ENCODE measurements at regions not wholly inside any gene's neighbourhood (a gene's known extent, or its start where the extent isn't known, plus 50 kb on each side); places are given as distances from the start of the nearest gene placed in this dataset.
"Not testable (repeated sequence)": the region's sequence is repeated elsewhere in the genome, so short reads cannot be mapped to it uniquely, and the experiment has no call there.

- no peaks in the 10 kb centered on the region for H3K27me3 ChIP-seq
- TF ChIP-seq CTCF (IDR thresholded peaks at IDR 0.05), result no peak
- H3K4me1 ChIP-seq, result peaks cover 0 to 21% of the 10 kb centered on the region in 2 donors
- H3K9me3 ChIP-seq, result no peaks in the 10 kb centered on the region
- no peak overlapping the region for H3K27ac ChIP-seq
- DNase-seq (ENCODE audit: low spot score in 2 of 2), result peak in 1 of 2 donors; percentile 2
- no peaks in the 10 kb centered on the region for H3K36me3 ChIP-seq
- intact Hi-C loops (cut with DNase I), result no loop called here
- H3K4me3 ChIP-seq, result no peak overlapping the region
Observed at GRCh38 chr15:92825985-92826384, 74.1 kb upstream of the CHD2 start.

GRCh38 chr15:92827991-92828390 lies 72.1 kb upstream of the CHD2 start:
- H3K4me1 ChIP-seq, result peaks cover 0 to 34% of the 10 kb centered on the region in 2 donors
- H3K4me3 ChIP-seq; H3K27ac ChIP-seq; intact Hi-C loops (cut with DNase I); H3K36me3 ChIP-seq; H3K9me3 ChIP-seq; H3K27me3 ChIP-seq; DNase-seq (ENCODE audit: low spot score in 2 of 2): not testable (repeated sequence)

GRCh38 chr15:92829875-92830274 lies 70.2 kb upstream of the CHD2 start:
- Histone ChIP-seq H3K4me1 (peaks cover 10 to 51% of the 10 kb centered on the region in 2 donors), H3K36me3 (no peaks in the 10 kb centered on the region), H3K27me3 (no peaks in the 10 kb centered on the region), H3K27ac (peak overlapping the region; percentile 93 to 94), H3K9me3 (no peaks in the 10 kb centered on the region), H3K4me3 (no peak overlapping the region)
- TF ChIP-seq CTCF (IDR thresholded peaks at IDR 0.05), result no peak
- no peak for DNase-seq (ENCODE audit: low spot score in 2 of 2)
- intact Hi-C loops (cut with DNase I), result no loop called here

- H3K4me1 ChIP-seq, result peaks cover 10 to 56% of the 10 kb centered on the region in 2 donors
- intact Hi-C loops (cut with DNase I), result loop anchor here (1.0 kb wide), 2 partner anchors 21 to 51 kb away; no protein-coding TSS in a partner anchor
- no peak for DNase-seq (ENCODE audit: low spot score in 2 of 2)
- TF ChIP-seq CTCF (IDR thresholded peaks at IDR 0.05), result no peak
- H3K27ac ChIP-seq, result peak overlapping the region; percentile 93 to 94
- no peaks in the 10 kb centered on the region for H3K36me3 ChIP-seq
- no peaks in the 10 kb centered on the region for H3K9me3 ChIP-seq
- H3K4me3 ChIP-seq, result peak overlapping the region; percentile 44 to 60
- no peaks in the 10 kb centered on the region for H3K27me3 ChIP-seq
Observed at GRCh38 chr15:92831336-92831654, 68.8 kb upstream of the CHD2 start.

GRCh38 chr15:92831655-92832328 lies 68.3 kb upstream of the CHD2 start:
- DNase-seq (ENCODE audit: low spot score in 2 of 2), result peak; percentile 87 to 97
- H3K27ac ChIP-seq, result peak overlapping the region; percentile 93 to 94
- no peaks in the 10 kb centered on the region for H3K27me3 ChIP-seq
- intact Hi-C loops (cut with DNase I), result loop anchor here (1.0 to 2.0 kb wide), 5 partner anchors 11 to 87 kb away; no protein-coding TSS in a partner anchor
- peak overlapping the region; percentile 44 to 60 for H3K4me3 ChIP-seq
- no peak for TF ChIP-seq CTCF (IDR thresholded peaks at IDR 0.05)
- H3K4me1 ChIP-seq, result peaks cover 10 to 56% of the 10 kb centered on the region in 2 donors
- H3K36me3 ChIP-seq, result no peaks in the 10 kb centered on the region
- H3K9me3 ChIP-seq, result no peaks in the 10 kb centered on the region

- Histone ChIP-seq H3K4me3 (peak overlapping the region in 1 of 2 donors; percentile 60), H3K36me3 (no peaks in the 10 kb centered on the region), H3K27me3 (no peaks in the 10 kb centered on the region), H3K4me1 (peaks cover 10 to 56% of the 10 kb centered on the region in 2 donors), H3K27ac (peak overlapping the region; percentile 93 to 94), H3K9me3 (no peaks in the 10 kb centered on the region)
- intact Hi-C loops (cut with DNase I), result loop anchor here (2.0 kb wide), 1 partner anchor 86 kb away; no protein-coding TSS in a partner anchor
- no peak for TF ChIP-seq CTCF (IDR thresholded peaks at IDR 0.05)
- no peak for DNase-seq (ENCODE audit: low spot score in 2 of 2)
Observed at GRCh38 chr15:92833106-92833433, 67.1 kb upstream of the CHD2 start.

Data from ascending aorta (tissue), 2 donors.